ENCODE measurements at regions not wholly inside any gene's neighbourhood (a gene's known extent, or its start where the extent isn't known, plus 50 kb on each side); places are given as distances from the start of the nearest gene placed in this dataset.
A peak's percentile ranks its signal among the peaks of the same experiment; 100 is the strongest.

- no peak for ATAC-seq
- TF ChIP-seq PPARA (CRISPR knock-in tag; IDR thresholded peaks at IDR 0.05; ENCODE audit: borderline replicate concordance): no peak
Observed at GRCh38 chr1:94654459-94654858, 112.9 kb upstream of the F3 start.

GRCh38 chr1:94654031-94654430 lies 112.5 kb upstream of the F3 start:
- ATAC-seq: peak; percentile 54
- TF ChIP-seq ZC3H10 (CRISPR knock-in tag; IDR thresholded peaks at IDR 0.05) (no peak), ZNF565 (CRISPR knock-in tag; conservative IDR thresholded peaks at IDR 0.05; ENCODE audit: low read depth) (no peak), PATZ1 (CRISPR knock-in tag; IDR thresholded peaks at IDR 0.05; ENCODE audit: borderline replicate concordance) (no peak), ZFP3 (CRISPR knock-in tag; IDR thresholded peaks at IDR 0.05) (no peak), TCF4 (CRISPR knock-in tag; IDR thresholded peaks at IDR 0.05; ENCODE audit: borderline replicate concordance) (no peak), OSR1 (CRISPR knock-in tag; IDR thresholded peaks at IDR 0.05) (no peak), TOX (CRISPR knock-in tag; IDR thresholded peaks at IDR 0.05; ENCODE audit: borderline replicate concordance) (no peak), ESRRG (CRISPR knock-in tag; IDR thresholded peaks at IDR 0.05) (no peak), BACH2 (CRISPR knock-in tag; IDR thresholded peaks at IDR 0.05; ENCODE audit: borderline replicate concordance) (no peak), ISL1 (CRISPR knock-in tag; IDR thresholded peaks at IDR 0.05) (no peak), RARB (CRISPR knock-in tag; IDR thresholded peaks at IDR 0.05) (no peak), CSRNP3 (CRISPR knock-in tag; IDR thresholded peaks at IDR 0.05) (no peak), CREB5 (CRISPR knock-in tag; IDR thresholded peaks at IDR 0.05; ENCODE audit: low read depth) (no peak), ARNTL (CRISPR knock-in tag; IDR thresholded peaks at IDR 0.05; ENCODE audit: borderline replicate concordance, low read depth) (no peak), TSHZ2 (CRISPR knock-in tag; IDR thresholded peaks at IDR 0.05) (no peak), CSDC2 (CRISPR knock-in tag; IDR thresholded peaks at IDR 0.05) (no peak), PPARA (CRISPR knock-in tag; IDR thresholded peaks at IDR 0.05; ENCODE audit: borderline replicate concordance) (no peak)

- TF ChIP-seq ZNF70 (CRISPR knock-in tag; IDR thresholded peaks at IDR 0.05) (no peak), PPARA (CRISPR knock-in tag; IDR thresholded peaks at IDR 0.05; ENCODE audit: borderline replicate concordance) (no peak), POU6F1 (CRISPR knock-in tag; IDR thresholded peaks at IDR 0.05; ENCODE audit: borderline replicate concordance, low read depth) (no peak), ESRRG (CRISPR knock-in tag; IDR thresholded peaks at IDR 0.05) (no peak), BACH2 (CRISPR knock-in tag; IDR thresholded peaks at IDR 0.05; ENCODE audit: borderline replicate concordance) (no peak), ISL1 (CRISPR knock-in tag; IDR thresholded peaks at IDR 0.05) (no peak), CSDC2 (CRISPR knock-in tag; IDR thresholded peaks at IDR 0.05) (no peak), OSR1 (CRISPR knock-in tag; IDR thresholded peaks at IDR 0.05) (no peak), CSRNP3 (CRISPR knock-in tag; IDR thresholded peaks at IDR 0.05) (no peak), RARB (CRISPR knock-in tag; IDR thresholded peaks at IDR 0.05) (no peak), SNAI2 (CRISPR knock-in tag; IDR thresholded peaks at IDR 0.05) (no peak), ARNTL (CRISPR knock-in tag; IDR thresholded peaks at IDR 0.05; ENCODE audit: borderline replicate concordance, low read depth) (no peak), CREB5 (CRISPR knock-in tag; IDR thresholded peaks at IDR 0.05; ENCODE audit: low read depth) (no peak)
- ATAC-seq: no peak; the same call in 2 of the 3 replicates
Observed at GRCh38 chr1:94653454-94653853, 111.9 kb upstream of the F3 start.
